GM12873 (cell line): ENCODE measurements at regions not wholly inside any gene's neighbourhood (a gene's known extent, or its start where the extent isn't known, plus 50 kb on each side); places are given as distances from the start of the nearest gene placed in this dataset.

Experiments
- CTCF ChIP-seq: IDR thresholded peaks from 2 replicates; pipeline ENCODE4 v1.5.1; 2012; ENCODE audit warnings: low read depth, mild to moderate bottlenecking, moderate library complexity, low read length, control low read depth; ENCODE audit not compliant: insufficient read depth; ENCODE audit errors: missing control alignments

- TF ChIP-seq CTCF: peak; percentile 4
Measured at GRCh38 chr15:87672309-87673288, 583.9 kb downstream of the NTRK3 start.

DNA sequence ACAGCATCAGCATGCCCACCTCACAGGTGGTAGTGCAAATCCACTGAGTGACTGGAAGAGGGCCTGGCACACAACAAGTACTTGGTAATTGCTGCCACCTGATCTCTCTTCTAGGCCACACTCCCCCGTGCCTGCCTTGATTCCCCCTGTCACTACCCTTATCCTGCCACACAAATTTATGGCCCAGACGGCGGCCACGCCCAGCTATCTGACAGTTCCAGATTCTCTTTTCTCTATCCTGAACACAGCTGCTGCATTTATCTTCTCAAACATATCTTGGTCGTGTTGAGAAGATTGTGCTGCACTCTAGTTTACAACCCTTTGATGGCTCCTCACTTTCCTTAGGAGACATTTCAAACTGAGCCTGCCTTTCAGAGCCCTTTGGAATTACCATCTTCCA lies 585.2 kb downstream of the NTRK3 start:
- TF ChIP-seq CTCF: no peak

GRCh38 chr15:87669846-87670245 lies 586.7 kb downstream of the NTRK3 start:
- TF ChIP-seq CTCF: no peak

- TF ChIP-seq CTCF: no peak
Measured at GRCh38 chr15:87667643-87668042, 588.9 kb downstream of the NTRK3 start.

GRCh38 chr15:87662575-87662974 lies 594.0 kb downstream of the NTRK3 start:
- TF ChIP-seq CTCF: no peak

GRCh38 chr15:87661454-87662355 lies 594.8 kb downstream of the NTRK3 start:
- no peak for TF ChIP-seq CTCF
